NCI-H2227 treated with DMSO at 0.1 percent for 48 hours (cell line): ENCODE measurements at regions not wholly inside any gene's neighbourhood (a gene's known extent, or its start where the extent isn't known, plus 50 kb on each side); places are given as distances from the start of the nearest gene placed in this dataset.

Source experiments
- DNase-seq: peaks from one replicate; lab custom pipeline; 2025; lab: John Stamatoyannopoulos, UW

DNA sequence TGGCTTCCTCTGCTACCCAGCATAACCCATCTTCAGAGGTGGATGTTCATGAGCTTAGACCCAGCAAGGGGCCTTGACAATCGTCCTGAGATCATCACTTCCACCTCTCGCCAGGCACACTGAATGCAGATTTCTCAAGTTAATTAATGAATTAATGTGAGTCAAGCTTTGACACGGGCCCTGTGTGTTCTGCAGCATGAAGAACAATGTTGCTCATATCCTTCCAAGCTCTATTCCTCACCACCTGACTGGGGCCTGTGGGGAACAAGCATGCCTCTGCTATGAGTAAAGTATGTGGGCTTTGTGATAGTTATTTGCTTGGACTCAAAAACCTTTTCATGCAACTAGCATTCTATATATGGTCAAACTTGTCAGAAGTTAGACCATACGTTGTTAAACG, 122.0 kb downstream of the SEC16B start:
- no peak for DNase-seq

DNA sequence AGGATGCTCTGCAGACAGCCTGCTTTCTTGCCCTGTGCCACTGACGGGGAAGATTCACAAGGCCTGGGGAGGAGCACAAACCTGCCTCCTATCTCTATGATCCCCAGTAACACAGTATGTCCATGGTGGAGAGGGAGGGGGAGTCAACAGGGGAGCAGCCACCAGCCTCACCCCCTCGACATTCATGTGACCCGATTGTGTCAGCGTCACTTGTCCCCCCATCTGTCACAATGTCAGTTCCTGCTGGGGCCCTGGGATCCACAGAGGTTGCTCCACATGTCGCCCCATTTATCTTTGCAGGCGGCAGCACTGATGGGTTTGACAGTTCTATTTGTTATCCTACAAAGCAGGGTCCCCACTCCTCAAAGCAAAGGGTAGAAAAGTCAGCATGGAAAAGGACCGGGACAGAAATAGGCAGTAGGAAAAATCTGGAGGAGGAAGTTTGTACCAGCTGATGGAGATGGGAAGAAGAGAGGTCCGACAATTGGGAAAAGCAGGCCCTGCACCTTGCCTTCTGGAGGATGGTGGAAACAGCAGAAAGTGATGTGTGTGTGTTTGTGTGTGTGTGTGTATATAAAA, 130.9 kb downstream of the SEC16B start:
- no peak for DNase-seq

DNA sequence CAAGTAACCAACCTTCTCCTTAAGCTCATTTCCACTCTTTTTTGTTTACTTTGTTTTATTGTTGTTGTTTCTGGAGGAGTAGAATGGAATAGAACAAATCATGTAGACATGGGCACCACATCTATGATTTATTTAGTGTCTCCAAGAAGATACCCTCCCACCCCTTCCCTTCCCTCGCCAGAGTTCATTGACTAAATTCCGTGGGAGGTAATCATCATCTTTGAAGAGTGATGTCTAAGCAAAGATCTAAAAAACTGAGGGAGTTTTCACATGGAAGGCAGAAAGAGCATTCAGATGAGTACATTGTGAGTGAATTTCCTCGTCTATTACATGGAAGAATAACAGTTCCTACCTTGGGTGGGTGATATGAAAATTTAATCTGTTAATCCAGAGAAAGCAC, 136.2 kb downstream of the SEC16B start:
- no peak for DNase-seq

DNA sequence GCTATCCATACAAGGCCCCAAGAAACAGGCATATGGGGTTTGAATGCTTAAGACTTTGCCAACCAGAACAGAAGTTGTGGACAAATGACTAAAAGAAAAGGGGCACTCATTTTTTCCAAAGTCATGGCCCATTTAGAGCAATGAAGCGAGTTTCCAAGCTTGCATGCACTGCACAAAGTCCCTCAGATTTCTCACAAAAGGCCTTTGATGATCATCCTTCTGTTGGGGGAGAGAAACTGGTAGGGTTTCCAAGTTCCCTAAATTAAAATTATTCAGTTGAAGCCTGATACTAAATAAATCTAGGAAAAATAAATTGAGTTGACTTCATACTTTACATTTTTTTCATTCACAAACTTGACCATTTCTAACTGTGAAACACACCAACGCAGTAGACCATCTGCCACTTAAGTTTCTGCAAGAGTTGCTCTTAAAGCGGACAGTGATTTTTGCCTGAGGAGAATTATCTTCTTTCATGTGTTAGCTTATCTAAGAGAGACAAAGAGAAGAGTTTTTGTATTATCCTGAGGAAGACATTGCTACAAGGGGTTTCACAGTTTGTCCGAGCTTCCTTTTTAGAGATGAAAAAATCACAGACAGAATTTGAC, 139.2 kb downstream of the SEC16B start:
- no peak for DNase-seq

DNA sequence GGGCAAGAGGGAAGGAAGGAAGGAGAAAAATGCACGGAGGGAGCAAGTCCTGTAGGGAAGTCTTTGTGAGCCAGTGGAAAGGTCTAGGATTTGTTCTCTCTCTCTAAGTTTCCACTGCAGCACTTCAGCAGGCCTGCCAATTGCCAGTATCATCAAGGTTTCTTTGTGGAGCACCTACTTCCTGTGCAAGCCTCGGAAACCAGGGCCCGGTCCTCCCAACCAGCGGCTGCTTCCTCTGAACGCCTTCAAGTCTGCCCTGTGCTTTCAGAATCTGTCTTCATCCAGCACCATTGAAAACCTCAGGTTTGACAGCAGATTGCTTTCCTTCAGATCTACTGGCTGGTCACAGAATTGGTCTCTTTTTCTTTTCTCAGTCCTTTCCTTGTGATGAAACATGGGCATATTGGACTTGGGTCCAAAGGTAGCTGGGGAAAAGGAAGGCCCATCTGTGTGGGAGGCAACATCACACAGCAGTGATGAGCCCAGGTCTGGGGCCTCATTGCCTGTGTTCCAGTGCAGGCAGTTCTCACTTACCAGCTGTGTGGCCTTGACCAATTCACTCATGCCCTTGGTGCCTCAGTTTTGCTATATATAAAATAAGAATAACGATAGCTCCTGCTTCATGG, 144.5 kb downstream of the SEC16B start:
- DNase-seq = no peak

DNA sequence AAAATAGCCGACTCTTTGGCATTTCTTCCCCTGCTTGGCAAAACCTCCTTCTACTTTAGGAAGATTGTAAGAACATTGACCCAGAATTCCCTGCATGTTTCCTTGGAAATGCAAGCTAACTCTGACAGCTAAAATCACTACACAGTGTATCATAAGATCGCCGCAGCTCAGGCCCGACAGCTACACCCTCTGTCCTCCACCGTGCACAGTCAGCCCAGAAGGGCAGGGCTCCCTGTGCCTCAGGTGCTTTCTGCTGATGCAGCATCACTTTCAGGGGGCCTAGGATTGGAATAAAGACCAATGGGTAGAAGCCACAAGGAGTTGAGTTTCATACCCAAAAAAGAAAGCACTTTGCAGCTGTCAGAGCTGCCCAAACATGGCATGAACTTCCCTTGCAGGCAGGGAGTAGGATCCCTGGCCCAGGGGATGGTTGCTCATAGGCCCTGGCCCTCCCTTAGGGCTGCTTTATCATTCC, 145.3 kb downstream of the SEC16B start:
- no peak for DNase-seq

DNA sequence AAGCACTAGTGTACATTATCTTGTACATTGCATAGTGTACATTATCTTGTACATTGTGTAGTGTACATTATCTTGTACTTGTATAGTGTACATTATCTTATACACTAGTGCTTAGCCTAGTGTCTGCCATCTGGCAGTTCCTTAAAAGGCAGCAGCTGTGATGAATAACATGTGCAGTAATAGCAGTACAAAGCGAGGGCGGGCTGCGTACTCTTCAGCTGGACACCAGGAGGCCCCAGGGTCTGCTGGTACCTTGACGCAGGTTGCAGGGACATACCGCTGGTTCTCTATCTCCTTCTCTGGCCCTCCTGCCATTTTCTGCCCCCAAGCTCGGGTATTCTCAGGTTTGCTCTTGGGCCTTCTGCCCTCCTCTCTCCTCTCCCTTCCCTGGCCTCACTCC, 149.6 kb downstream of the SEC16B start:
- no peak for DNase-seq

DNA sequence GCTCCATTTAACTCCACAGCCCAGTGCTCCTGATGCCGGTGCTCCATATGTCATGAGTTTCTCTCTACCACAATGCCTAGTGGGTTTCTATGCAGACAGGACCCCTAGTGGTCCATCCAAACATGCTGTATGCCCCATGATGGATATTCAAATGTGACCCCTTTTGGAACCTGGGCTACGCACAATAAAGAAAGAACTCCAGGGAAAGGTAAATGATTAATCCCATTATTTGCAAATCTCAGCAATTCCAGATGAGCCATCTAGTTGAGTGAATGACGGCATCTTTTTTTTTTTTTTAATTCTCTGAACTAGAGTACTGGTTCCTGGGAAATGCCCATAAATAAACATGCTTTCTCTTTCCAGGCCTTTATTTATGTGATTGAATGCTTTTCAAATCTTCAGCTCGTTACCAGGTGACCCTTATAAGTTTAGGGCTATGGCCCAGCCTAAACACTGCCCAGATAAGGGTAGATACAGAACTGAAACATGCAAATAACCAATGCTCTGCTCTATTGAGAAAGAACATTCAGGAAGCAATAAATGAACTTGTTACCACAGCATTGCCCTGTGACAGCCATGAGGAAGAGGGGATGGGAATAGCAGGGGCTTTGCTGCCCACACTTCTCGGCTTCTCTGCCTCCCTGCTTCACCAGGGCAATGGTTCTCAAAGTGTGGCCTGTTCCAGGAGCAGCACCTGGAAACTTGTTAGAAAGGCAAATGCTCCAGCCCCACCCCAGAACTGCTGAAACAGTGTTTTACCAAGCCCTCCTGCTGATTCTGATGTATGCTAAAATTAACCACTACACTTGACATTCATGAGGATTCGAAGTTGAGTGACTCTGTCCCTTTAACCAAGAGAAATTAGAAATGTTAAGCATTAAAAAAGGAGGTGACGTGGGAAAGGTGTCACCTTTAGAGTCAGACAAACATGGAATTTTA, 151.7 kb downstream of the SEC16B start:
- DNase-seq = no peak

- no peak for DNase-seq
Measured at GRCh38 chr1:177812650-177813049, 157.2 kb downstream of the SEC16B start.

GRCh38 chr1:177812144-177812543, 157.7 kb downstream of the SEC16B start:
- DNase-seq = no peak

- DNase-seq = no peak
Measured at GRCh38 chr1:177811429-177811828, 158.4 kb downstream of the SEC16B start.

DNA sequence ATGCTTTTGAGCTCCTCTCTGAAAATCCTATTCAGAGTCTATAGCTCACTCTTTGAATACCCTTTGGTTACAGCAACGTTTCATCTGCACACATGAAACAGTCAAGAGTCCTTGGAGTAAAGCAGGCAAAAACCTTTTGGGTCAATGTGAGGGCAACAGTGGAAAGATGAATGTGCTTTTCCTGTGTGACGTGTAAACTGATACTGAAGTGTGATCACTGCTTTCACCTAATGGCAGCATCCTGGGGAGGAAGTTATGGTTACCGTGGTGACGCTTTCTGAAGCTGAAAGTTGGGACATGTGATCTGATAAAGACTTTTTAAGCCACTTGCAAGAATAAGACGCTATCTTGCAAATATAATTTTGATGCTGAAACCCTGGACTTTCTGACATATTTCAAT, 160.0 kb downstream of the SEC16B start:
- DNase-seq = no peak

DNA sequence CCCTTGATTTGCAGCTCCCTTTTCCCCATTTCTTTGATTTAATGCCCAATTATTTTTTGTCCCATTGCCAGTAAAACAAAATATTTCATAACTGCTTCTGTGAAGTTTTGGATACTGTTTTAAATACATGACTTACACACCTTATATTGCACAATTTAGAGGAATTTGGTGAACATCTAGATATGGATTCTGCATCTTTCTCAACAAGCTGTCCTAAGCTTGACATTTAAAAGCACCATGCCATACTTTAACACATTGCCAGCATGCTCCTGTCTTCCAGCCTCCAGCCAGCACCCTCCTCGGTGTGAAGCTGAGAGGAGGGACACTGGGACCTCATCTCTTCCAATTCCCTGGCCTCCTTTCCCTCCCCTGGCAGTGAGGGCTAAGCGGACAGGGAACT, 167.6 kb downstream of the SEC16B start:
- no peak for DNase-seq

DNA sequence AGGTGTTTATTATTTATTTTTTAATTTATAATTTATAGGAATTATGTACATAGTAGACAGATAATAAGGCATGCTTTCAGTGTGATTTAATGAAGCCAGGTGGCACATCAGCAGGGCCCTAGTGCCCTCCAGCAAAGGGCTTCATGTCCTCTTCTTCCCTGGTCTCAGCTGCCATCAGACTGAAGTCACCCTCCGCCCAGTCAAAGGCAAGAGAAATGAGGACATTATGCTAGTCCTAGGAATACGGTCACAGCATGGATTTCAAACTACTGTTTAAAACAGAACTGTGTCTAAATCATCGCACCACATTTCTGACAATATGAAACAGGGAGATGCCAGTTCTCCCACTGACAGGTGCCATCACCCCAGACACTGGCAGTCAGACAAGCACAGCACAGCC, 168.1 kb downstream of the SEC16B start:
- DNase-seq = no peak

DNA sequence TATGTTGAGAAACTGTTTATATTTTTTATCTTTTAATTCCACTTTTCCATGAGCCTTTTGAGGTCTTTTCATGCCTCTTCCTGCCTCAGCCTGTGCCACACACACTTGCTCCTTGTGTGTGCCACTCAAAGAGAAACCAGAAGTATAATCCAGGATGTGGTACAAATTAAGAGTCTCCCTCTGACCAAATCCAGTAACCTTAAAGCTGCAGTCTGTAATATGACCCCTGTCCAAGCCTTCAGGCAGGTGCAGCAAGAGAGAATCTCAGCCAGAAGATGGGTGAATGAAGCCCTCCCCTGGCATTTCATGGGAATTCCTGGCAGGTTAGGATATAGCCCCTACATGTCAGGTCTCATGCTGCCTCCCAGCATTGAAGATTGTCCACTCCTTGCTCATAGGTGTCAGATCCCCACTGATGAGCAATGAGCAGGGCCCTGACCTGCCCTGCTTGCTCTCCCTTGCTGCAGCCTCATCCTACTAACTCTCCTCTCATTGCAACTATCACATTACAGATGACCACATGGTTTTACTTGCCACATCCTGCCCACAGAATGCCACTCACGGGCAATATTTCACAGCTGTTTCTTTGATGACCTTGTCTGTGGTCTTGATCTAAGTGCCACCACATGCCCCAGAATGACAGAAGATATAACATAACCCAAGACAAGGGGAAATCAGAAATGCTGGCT, 169.3 kb downstream of the SEC16B start:
- DNase-seq = no peak

DNA sequence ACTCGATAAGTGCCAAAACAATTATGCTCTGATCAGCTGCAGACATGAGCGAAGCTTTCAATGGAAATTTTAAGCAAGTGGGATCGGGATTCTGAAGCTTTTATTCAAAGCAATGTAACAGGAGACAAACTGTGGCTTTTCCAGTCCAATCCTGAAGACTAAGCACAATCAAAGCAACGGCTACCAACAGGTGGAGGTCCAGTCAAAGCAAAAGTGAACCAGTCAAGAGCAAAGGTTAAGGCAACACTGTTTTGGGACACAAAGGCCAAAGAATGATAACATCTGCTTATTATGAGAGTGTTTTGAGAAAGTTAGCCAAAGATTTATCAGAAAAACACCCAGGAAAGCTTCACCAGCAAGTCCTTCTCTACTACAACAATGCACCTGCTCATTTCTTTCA, 170.1 kb downstream of the SEC16B start:
- DNase-seq = no peak

GRCh38 chr1:177798614-177799013, 171.2 kb downstream of the SEC16B start:
- DNase-seq = no peak

GRCh38 chr1:177796561-177796960, 173.3 kb downstream of the SEC16B start:
- DNase-seq = no peak

DNA sequence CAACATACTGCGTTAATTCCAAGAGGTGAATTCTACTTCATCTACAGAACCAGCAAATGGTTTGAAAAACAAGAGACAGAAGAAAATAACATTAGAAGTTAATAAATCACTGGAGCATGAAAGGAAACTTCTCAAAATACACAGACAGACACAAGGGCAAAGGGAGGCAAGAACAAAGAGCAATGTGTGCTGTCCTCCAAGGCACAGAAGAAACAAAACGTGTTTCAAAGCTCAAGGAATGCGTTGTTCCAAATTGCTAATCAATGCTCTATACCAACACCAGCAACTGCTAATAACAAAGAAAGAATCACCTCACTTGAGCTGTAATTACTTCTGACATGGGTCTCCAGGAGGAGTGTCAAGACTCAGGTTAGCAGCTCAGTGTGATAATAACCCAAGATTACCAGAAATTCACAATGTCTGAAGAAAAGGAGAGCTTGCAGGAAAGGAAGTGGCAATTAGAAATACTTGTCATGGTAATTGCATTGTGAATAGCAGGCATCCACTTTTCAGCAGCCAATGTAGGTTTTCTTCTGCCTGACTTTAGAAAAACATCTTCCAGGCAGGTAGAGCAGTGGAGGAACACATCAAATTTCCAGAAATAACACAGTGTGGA, 175.4 kb downstream of the SEC16B start:
- peak; percentile 72 for DNase-seq

- no peak for DNase-seq
Measured at GRCh38 chr1:177793900-177794299, 176.0 kb downstream of the SEC16B start.

GRCh38 chr1:177790566-177790965, 179.3 kb downstream of the SEC16B start:
- DNase-seq = no peak

DNA sequence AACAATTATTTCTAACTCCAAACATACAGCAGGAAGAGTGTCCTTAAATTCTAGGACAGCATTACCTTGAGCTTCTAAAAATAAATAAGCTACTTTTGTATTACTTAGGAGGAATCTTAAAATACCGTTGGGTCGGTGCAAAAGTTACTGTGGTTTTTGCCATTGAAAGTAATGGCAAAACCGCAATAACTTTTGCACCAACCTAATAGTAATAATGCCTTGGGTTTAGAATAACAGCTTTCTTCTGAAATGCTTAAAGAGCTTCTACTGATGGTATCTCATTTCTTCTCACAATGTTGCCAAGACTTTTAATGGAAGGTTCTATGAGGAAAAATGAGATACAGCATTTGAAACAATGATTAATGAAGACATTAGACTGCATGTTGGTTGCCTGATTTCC, 179.9 kb downstream of the SEC16B start:
- DNase-seq = no peak
